Activated CD8-positive, alpha-beta memory T cell treated with anti-CD3 and anti-CD28 coated beads, Interleukin-2, amount 50 U/mL, for 4 hours (primary cell): ENCODE measurements at regions not wholly inside any gene's neighbourhood (a gene's known extent, or its start where the extent isn't known, plus 50 kb on each side); places are given as distances from the start of the nearest gene placed in this dataset.

Source experiments
- DNase-seq: peaks from one replicate; pipeline ENCODE4 v3.0.0-alpha.2; 2020

- no peak for DNase-seq
These were observed 217.6 kb upstream of the TOPAZ1 start for GRCh38 chr3:44023961-44024593.

GRCh38 chr3:44026220-44026865 lies 215.3 kb upstream of the TOPAZ1 start:
- no peak for DNase-seq

- no peak for DNase-seq
These were observed 212.6 kb upstream of the TOPAZ1 start for GRCh38 chr3:44029100-44029499.

GRCh38 chr3:44030285-44030684 lies 211.4 kb upstream of the TOPAZ1 start:
- no peak for DNase-seq

GRCh38 chr3:44030687-44031305 lies 210.9 kb upstream of the TOPAZ1 start:
- no peak for DNase-seq

- DNase-seq = no peak
These were observed 210.0 kb upstream of the TOPAZ1 start for GRCh38 chr3:44031387-44032380.

DNA sequence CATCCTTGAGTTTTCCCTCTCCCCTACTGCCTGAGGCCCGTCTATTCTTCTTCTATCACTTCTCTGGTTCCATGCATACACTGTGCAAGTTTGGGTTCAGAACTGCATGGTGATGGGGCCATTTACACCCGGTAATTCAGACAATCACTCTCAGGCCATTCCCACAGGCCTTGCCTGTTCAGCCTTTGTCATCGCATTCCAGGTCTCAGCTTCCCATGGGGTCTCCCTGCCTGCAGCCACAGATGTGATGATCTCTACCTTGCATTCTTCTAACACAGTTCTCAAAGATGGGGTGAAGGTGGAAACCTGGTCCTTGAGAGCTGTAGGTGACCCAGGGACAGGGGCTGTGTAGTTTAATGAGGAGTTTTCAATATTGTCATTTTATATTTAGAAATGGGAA lies 209.2 kb upstream of the TOPAZ1 start:
- no peak for DNase-seq

GRCh38 chr3:44033123-44033522 lies 208.6 kb upstream of the TOPAZ1 start:
- no peak for DNase-seq

DNA sequence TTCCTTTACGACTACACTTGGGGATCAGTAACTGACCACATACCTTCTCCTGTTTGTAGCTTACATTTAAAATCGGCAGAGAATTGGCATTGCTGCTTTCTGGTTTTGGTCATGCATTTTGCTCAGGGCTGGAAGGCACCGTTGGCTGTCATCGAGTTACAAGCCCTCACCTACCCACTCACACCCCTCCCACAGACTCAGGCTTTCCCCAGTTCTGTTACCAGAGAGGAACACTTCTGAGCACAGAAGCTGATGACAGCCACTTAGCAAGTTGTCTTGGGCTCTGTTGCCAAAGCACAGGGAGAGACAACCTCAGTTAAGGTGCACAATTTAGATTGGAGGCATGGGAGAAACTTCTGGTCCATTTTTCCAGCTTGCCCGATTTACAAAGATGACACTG lies 204.8 kb upstream of the TOPAZ1 start:
- no peak for DNase-seq

DNA sequence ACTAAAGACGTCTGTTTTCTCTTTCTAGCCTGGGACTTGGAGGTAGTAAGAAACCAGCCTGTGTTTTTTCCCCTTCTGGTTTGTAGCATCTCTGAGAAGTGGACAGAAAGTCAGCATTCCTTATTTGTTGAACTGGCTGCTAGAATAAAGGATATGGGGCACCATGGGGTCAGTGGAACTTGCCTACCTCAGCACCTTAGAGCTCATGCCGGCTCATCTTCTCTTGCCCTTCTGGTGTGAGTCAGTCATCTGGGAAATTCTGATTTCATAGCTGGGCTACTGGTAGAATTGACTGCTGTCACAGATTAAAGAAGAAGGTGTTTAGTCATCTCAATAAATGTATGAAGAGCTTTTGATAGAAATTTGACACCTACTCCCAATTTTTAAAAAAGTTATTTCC lies 202.7 kb upstream of the TOPAZ1 start:
- no peak for DNase-seq

GRCh38 chr3:44041726-44042125 lies 200.0 kb upstream of the TOPAZ1 start:
- no peak for DNase-seq

DNA sequence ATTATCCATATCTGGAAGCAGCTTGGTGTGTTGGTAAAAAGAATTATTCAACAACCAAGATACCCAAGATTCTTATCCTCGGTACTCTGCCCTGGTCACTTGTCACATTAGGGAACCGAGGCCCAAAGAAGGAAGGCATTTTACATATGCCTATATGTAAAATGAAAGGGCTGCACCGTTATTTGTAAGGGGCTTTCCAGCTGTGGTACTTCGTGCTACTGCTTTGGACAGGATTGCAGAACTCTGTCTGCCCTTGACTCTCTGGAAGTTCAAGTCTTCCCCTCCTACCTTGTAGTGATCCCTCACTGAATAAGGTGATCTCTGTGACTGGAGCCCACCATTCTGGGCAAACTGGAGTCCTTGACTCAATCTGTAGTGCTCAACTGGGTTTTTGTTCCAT lies 198.9 kb upstream of the TOPAZ1 start:
- DNase-seq = no peak

GRCh38 chr3:44045476-44046275 lies 196.0 kb upstream of the TOPAZ1 start:
- no peak for DNase-seq

GRCh38 chr3:44047796-44048195 lies 193.9 kb upstream of the TOPAZ1 start:
- DNase-seq = no peak

DNA sequence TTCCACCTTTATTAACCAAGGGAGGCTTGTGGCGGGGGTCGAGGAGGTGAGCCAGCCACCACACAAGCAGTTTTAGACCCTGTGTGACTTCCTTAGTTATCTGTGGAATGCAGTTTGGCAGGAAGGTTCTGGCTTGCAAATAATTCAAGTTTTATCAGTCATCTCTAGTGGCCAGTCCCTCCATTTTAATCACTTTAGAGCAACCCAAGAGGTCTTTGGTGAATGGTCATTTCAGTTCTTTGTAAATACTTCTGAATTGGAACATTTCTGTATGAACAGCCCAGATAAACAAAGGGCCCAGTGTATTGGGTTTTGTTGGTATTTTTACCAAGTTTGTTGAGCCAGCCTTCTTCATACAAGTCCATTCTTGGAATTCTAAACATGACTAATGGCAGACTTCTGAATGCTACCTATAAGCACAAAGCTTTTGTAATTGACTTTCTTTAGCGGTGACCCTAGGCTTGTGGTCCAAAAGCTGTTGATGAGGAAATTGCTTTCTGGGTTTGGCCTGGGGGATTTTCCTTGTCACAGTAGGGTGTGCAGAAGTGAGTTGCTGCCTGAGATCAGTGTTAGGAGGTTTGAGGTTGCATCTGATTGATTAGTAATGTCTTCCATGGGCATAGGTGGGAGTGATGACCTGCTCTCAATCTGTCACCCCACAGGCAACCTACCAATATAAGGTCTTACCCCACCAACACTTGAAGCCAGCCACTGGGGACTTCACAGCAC lies 193.3 kb upstream of the TOPAZ1 start:
- no peak for DNase-seq

DNA sequence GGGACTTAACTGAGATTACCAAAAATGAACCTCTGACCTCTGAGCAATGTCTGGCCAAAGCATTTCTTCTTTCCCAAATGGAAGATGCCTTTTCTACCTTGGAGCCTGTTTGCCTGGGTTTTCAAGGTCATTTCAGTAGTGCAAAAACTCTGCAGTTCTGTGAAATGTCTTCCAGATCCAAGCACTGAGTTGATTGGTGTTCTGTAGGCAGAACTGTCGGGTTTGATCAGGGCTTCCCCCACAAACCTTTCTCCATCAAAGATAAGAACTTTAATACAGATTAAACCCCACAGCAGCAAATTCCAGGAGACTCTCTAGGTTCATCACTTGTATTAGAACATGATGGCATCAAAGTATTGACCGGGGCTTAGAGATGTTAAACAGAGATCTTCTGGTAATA lies 192.7 kb upstream of the TOPAZ1 start:
- no peak for DNase-seq

GRCh38 chr3:44050101-44050500 lies 191.6 kb upstream of the TOPAZ1 start:
- DNase-seq = no peak

- DNase-seq = no peak
These were observed 190.8 kb upstream of the TOPAZ1 start for GRCh38 chr3:44050867-44051266.

DNA sequence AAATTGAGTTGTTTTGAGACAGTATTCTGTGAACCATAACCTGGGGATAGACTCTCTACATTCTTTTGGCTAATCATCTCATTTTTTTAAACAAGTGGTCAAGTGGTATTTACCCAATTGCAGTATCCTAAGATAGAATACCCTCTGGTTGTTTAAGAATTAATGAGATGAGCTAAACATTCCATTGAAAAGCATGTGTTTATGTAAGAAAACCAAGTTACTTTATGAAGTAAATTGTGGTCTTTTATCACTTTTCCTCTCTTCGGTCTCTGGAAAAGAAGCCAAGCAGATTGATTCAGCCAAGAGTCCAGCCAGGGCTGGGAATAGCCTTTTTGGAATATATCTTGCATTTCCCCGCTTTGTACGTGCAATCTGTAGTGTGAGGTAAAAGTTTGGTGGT lies 185.7 kb upstream of the TOPAZ1 start:
- no peak for DNase-seq

- DNase-seq = no peak
These were observed 185.0 kb upstream of the TOPAZ1 start for GRCh38 chr3:44056446-44057240.
